GM19397 (cell line): ENCODE measurements at regions not wholly inside any gene's neighbourhood (a gene's known extent, or its start where the extent isn't known, plus 50 kb on each side); places are given as distances from the start of the nearest gene placed in this dataset.
"Not testable (repeated sequence)": the region's sequence is repeated elsewhere in the genome, so short reads cannot be mapped to it uniquely, and the experiment has no call there.

Experiments
- ATAC-seq: cut with Tn5 transposase; IDR thresholded peaks from one replicate; pipeline ENCODE4 v1.9.1; 2021; ENCODE audit warnings: mild to moderate bottlenecking, moderate library complexity; ENCODE audit not compliant: unreplicated experiment

- ATAC-seq, result no peak
Measured at GRCh38 chr14:56996721-56997399, 186.6 kb upstream of the OTX2 start.

GRCh38 chr14:56995010-56995409 lies 184.7 kb upstream of the OTX2 start:
- ATAC-seq, result no peak

- no peak for ATAC-seq
Measured at GRCh38 chr14:56992332-56992820, 182.1 kb upstream of the OTX2 start.

- not testable (repeated sequence) for ATAC-seq
Measured at GRCh38 chr14:56990991-56991627, 180.8 kb upstream of the OTX2 start.

DNA sequence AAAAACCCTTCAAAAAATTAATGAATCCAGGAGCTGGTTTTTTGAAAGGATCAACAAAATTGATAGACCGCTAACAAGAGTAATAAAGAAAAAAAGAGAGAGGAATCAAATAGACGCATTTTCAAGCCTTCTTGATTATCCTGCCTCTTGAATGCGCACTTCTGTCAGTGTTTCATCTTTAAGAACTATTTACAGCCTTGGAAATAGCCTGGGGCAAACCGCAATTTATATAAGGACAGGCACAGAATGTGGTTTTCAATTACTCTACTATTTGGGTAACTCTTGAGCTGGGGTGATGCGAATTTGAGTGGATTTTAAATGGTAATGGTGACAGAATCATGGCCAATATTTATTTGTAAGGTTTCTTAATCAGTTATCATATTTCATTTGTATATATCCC lies 179.1 kb upstream of the OTX2 start:
- no peak for ATAC-seq

DNA sequence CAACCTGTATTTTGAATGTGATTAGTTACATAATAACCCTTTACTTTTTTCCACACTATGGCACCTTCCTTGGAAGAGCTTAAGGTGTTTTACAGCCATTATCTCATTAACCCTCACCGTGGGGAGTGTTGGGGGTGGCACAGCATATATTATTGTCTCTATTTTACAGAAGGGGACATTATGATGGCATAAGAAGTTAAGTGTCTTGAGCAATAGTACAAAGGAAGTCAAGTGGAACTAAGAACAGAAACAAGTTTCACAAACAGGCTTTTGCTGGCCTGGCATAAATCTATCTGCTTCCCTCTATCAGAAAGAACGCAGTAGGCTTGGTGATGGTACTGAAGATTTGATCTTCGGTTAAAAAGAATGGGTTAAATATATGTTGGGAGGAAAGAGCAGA lies 169.7 kb upstream of the OTX2 start:
- ATAC-seq, result no peak

DNA sequence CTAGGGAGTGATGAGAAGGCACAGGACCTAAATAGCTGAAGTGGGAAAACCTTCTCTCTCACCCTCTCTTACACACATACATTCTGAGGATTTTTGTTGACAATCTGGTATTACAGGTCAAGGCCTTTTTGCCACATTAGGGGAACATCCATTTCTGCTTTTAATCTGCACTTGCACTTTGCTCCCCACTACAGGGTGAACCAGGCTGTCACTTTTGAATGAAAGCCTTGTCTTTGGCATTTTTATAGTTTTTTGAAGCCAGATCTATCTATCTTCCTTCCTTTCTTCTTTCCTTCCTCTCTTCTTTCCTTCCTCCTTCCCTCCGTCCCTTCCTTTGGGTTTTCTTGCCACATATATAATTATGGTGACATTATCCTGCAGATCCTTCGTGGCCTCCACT lies 165.9 kb upstream of the OTX2 start:
- ATAC-seq, result no peak

GRCh38 chr14:56975521-56975920 lies 165.2 kb upstream of the OTX2 start:
- ATAC-seq, result no peak

GRCh38 chr14:56972948-56973347 lies 162.7 kb upstream of the OTX2 start:
- ATAC-seq, result no peak

DNA sequence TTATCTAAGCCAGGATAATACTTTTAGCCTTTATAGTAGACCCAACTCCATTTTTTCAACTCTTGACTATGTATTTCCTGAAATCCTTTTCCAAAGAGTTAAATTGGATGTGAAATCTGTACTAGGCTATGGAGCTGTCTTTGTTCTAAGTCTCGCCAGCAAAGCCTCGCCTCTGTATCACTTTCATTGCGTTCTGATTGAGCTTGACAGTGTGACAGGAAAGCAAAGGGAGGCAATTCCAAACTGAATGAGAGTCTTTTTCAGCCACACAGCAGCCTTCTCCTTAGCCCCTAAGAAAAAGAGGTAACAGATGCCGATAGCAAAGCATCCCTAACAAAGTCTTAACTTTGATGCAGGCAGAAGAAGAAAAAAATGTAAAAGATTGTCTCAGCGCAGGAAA lies 154.6 kb upstream of the OTX2 start:
- ATAC-seq, result no peak

DNA sequence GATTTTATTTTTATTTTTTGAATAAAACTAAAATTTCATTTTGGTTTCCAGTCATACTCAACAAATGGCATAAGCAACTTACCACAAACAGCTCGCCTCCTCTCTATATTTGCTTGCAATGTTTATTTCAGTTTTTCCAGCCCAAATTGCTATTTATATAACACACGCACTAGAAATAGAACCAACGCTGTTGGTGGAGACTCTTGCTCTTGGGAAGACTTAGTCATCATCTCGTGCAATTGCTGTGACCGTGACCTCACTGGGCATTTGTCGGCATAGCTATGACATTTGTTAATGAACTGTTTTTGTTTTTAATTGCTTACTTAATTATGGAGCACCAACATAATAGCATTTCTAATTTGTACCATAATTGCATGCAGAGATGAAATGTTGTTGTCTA lies 153.1 kb upstream of the OTX2 start:
- no peak for ATAC-seq

DNA sequence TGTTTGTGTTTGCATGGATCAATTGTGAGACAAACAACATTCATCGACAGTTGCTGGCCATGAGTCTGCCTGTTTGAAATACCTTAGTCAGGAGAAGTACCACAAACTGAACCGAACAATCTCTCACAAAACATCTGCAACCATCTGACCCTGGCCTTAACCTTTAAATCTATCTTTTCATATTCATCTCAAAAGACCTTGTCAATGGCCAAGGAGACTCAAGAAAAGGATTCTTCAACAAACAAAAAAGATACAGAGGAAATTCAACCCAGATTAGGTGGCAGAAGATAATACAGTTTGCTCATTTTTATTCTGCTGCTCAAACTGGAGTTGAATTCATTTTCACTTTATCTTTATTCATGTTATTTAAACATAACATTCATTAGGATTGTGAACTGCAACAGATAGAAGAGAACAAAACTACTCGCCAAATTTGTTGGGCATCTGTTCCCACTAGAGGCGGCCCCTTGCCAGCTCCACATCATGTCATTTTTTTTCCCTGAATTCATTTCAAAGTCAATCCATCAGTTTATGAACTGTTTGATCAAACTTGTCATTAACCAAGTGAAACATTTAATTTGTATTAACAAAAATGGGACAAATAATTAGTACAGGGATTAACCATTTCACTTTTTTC lies 152.3 kb upstream of the OTX2 start:
- no peak for ATAC-seq

DNA sequence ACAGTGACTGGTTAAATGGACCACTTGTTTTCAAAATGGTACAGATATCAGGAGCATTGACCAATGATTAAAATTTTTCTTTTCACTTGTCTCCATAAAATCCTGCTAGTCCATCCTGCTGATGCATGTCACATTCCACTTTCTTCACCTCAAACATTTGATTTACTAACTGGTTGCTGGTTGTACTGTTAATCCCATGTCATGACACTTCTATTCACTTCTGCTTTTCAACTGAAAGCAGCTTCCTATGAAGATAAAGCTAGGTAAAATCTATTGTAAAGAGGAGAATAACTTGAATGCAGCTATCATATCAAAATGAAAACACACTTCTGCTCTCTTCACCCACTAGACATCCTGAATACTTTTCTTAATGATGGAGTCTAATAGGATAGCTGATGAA lies 149.6 kb upstream of the OTX2 start:
- no peak for ATAC-seq

- no peak for ATAC-seq
Measured at GRCh38 chr14:56959121-56959520, 148.8 kb upstream of the OTX2 start.

DNA sequence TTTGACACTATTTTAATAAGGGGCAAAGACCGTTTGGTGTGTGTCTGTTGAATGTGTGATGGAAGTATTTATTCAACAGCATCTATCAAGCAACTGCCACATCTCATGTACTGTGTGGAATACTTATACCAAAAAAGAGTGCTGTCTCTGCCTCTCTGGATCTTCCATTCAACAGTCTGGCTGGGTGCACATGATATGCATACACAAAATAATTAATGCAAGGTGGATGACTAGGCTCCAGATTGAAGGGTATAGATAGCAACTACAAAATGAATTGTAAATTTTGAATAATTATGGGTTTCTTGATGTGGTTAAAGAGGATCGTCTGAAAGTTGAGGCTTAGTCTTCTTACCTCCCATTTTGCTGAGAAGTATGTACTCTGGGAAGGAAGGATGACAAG lies 145.9 kb upstream of the OTX2 start:
- ATAC-seq, result no peak

GRCh38 chr14:56955745-56956144 lies 145.5 kb upstream of the OTX2 start:
- no peak for ATAC-seq

GRCh38 chr14:56953884-56954283 lies 143.6 kb upstream of the OTX2 start:
- ATAC-seq, result no peak

DNA sequence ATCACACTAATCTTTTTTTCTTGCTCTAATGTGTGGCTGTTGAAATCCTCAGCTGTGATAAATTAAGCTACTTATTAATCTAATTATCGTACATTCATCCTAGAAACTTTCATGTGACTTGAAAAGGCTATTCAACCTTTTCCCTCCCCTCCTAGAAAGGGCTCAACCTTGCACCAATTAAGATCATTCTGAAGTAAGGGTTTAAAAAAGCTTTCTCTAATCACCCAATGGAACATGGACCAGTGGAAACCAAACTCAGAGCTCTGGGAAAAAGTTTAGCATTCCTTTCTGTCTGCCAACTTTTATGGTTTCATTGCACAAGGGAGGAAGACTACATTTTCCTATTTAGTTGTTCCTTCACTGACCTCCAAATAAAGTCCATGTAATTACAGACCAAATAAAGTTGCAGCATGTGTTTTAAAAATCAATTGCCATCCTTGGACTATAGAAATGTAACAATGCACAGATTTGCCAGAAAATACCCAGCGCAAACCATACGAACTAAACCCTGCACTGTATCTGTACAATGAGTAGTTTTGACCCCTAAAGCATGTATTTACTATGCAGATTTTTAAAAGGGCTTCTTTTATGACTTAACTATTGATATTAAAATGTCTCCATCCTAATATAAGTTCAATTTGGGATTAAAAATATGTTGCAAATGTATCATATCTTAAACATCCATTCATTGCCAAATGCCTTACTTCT lies 142.6 kb upstream of the OTX2 start:
- ATAC-seq, result no peak

GRCh38 chr14:56949828-56950227 lies 139.5 kb upstream of the OTX2 start:
- ATAC-seq, result no peak

DNA sequence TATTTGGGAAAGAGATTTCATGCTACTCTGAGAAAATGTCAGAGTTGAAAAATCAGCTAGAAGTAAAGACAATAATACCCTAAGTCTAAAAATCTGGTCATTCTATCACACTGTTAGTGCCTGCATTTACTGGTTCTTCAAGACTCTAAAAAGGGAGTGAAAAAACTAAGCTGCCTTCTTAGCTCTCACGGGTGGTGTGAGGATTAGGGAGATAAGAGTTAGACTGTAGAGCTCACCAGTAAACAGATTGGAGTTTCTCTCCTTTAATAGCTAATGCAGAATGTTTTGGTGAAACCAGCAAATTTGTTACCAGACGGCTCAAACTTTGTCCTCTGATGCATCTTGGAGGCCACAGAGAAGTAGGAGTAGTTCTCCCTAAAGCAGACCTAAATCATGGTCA lies 135.0 kb upstream of the OTX2 start:
- no peak for ATAC-seq

- ATAC-seq, result no peak
Measured at GRCh38 chr14:56944397-56944796, 134.1 kb upstream of the OTX2 start.

- no peak for ATAC-seq
Measured at GRCh38 chr14:56933446-56933845, 123.2 kb upstream of the OTX2 start.
